ENCODE measurements at regions not wholly inside any gene's neighbourhood (a gene's known extent, or its start where the extent isn't known, plus 50 kb on each side); places are given as distances from the start of the nearest gene placed in this dataset.

GRCh38 chr9:13331320-13331719 is 51.8 kb upstream of the MPDZ start:
- Histone ChIP-seq H3K9me3 (ENCODE audit: control insufficient read depth in 2 of 3, low read length in 3 of 3) (no peaks in the 10 kb centered on the region), H3K27ac (ENCODE audit: low read depth, low read length) (no peak overlapping the region), H3K4me1 (ENCODE audit: control insufficient read depth in 2 of 2, insufficient read depth in 2 of 2, low read length in 2 of 2) (no peaks in the 10 kb centered on the region), H3K4me3 (ENCODE audit: low read length) (no peak overlapping the region), H3K27me3 (ENCODE audit: control insufficient read depth in 2 of 2, insufficient read depth in 2 of 2, low read length in 2 of 2) (no peaks in the 10 kb centered on the region), H3K36me3 (ENCODE audit: control insufficient read depth in 2 of 3, insufficient read depth in 3 of 3, low read length in 3 of 3) (no peaks in the 10 kb centered on the region)
- ATAC-seq (no peak), DNase-seq (no peak)
- Mint-ChIP-seq H3K4me3 (no peak overlapping the region), H3K9me3 (peaks cover 0 to 12% (median 0%) of the 10 kb centered on the region in 11 donors), H3K4me1 (no peaks in the 10 kb centered on the region), H3K36me3 (no peaks in the 10 kb centered on the region), H3K27me3 (no peaks in the 10 kb centered on the region), H3K27ac (no peak overlapping the region)
- CTCF ChIA-PET = no interaction called here
- intact Hi-C loops (cut with micrococcal nuclease) = no loop called here
- POLR2A ChIA-PET = no interaction called here

- Histone ChIP-seq H3K4me3 (ENCODE audit: low read length) (no peak overlapping the region), H3K27ac (ENCODE audit: low read depth, low read length) (no peak overlapping the region), H3K36me3 (ENCODE audit: control insufficient read depth in 2 of 3, insufficient read depth in 3 of 3, low read length in 3 of 3) (no peaks in the 10 kb centered on the region), H3K9me3 (ENCODE audit: control insufficient read depth in 2 of 3, low read length in 3 of 3) (no peaks in the 10 kb centered on the region), H3K4me1 (ENCODE audit: control insufficient read depth in 2 of 2, insufficient read depth in 2 of 2, low read length in 2 of 2) (no peaks in the 10 kb centered on the region), H3K27me3 (ENCODE audit: control insufficient read depth in 2 of 2, insufficient read depth in 2 of 2, low read length in 2 of 2) (no peaks in the 10 kb centered on the region)
- Mint-ChIP-seq H3K27me3 (no peaks in the 10 kb centered on the region), H3K4me3 (no peak overlapping the region), H3K4me1 (no peaks in the 10 kb centered on the region), H3K9me3 (peaks cover 0 to 13% (median 0%) of the 10 kb centered on the region in 11 donors), H3K27ac (no peak overlapping the region), H3K36me3 (no peaks in the 10 kb centered on the region)
- no peak for DNase-seq
- intact Hi-C loops (cut with micrococcal nuclease) = no loop called here
- ChIA-PET CTCF (no interaction called here), POLR2A (no interaction called here)
- no peak for ATAC-seq
These were observed 51.0 kb upstream of the MPDZ start for GRCh38 chr9:13330396-13331004.
